ENCODE measurements at regions not wholly inside any gene's neighbourhood (a gene's known extent, or its start where the extent isn't known, plus 50 kb on each side); places are given as distances from the start of the nearest gene placed in this dataset.

DNA sequence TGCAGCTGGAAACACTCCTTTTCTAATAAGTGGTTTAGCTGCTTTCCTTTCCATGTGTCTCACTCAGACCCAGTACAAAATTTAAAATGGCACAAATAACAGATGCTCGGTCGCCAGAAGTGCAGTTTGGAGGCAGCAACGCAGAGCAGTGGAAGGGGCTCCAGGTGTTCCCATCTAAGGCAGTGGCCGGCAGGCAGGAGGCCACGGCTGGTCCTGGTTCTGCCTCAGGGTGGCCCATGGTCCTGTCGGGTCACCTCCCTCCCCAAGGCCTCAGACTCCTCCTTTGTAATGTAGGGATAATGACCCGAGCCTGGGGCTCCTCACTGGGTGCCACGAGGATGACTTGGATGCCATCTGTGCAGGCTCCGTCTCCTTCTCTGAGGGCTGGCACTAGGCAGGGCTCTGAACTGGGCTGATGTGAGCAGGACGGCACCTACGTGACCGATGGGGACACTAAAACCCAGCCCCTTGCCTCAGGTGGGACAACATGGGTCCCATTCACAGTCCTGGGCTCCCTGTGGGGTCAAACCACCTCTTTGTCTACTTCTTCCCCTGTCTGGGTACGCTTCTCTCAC lies 80.9 kb upstream of the SLC66A3 start:
- H3K27ac ChIP-seq, result no peak overlapping the region
- H3K27me3 ChIP-seq, result no peaks in the 10 kb centered on the region
- 88 to 89% (median 89%) methylated on average over 13 of the region's 13 CpGs for WGBS, 3 donors
- H3K36me3 ChIP-seq, result no peaks in the 10 kb centered on the region
- TF ChIP-seq CTCF (IDR thresholded peaks at IDR 0.05), result no peak
- no peak for TF ChIP-seq POLR2A (IDR thresholded peaks at IDR 0.05)
- TF ChIP-seq EP300 (IDR thresholded peaks at IDR 0.05), result no peak
- no peak for DNase-seq
- intact Hi-C loops (cut with DNase I), result no loop called here
- H3K9me3 ChIP-seq, result no peaks in the 10 kb centered on the region
- H3K4me3 ChIP-seq, result no peak overlapping the region
- H3K4me1 ChIP-seq (ENCODE audit: insufficient read depth), result peaks cover 3% of the 10 kb centered on the region

DNA sequence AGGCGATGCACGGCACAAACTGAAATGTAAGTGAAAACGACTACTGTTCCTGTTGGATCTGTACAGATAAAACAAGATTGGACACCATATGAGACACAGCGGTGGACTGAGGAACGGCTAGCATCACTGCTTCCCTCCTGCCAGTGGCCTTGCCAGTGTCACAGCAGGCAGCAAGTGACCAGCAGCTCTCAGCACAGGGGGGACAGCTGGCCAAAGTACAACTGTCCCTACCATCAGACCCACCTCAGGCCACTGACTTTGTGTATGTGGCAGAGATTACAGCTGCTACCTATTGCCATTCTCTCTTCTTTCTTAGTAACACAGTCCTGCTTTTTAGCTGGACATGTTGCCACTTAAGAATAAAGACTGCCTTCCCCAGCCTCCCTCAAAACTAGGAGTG lies 80.0 kb upstream of the SLC66A3 start:
- Histone ChIP-seq H3K27ac (no peak overlapping the region), H3K4me3 (no peak overlapping the region), H3K4me1 (ENCODE audit: insufficient read depth) (peaks cover 3% of the 10 kb centered on the region), H3K36me3 (no peaks in the 10 kb centered on the region), H3K9me3 (no peaks in the 10 kb centered on the region), H3K27me3 (no peaks in the 10 kb centered on the region)
- 95 to 97% (median 96%) methylated on average over 5 of the region's 5 CpGs for WGBS, 3 donors
- no peak for TF ChIP-seq EP300 (IDR thresholded peaks at IDR 0.05)
- no peak for TF ChIP-seq CTCF (IDR thresholded peaks at IDR 0.05)
- no peak for TF ChIP-seq POLR2A (IDR thresholded peaks at IDR 0.05)
- no peak for DNase-seq
- intact Hi-C loops (cut with DNase I), result no loop called here

- intact Hi-C loops (cut with DNase I), result no loop called here
- Histone ChIP-seq H3K4me1 (ENCODE audit: insufficient read depth) (peaks cover 3% of the 10 kb centered on the region), H3K4me3 (no peak overlapping the region), H3K27me3 (no peaks in the 10 kb centered on the region), H3K27ac (no peak overlapping the region), H3K9me3 (no peaks in the 10 kb centered on the region), H3K36me3 (no peaks in the 10 kb centered on the region)
- 84 to 91% (median 85%) methylated on average over 3 of the region's 3 CpGs for WGBS, 3 donors
- no peak for TF ChIP-seq POLR2A (IDR thresholded peaks at IDR 0.05)
- no peak for TF ChIP-seq EP300 (IDR thresholded peaks at IDR 0.05)
- no peak for TF ChIP-seq CTCF (IDR thresholded peaks at IDR 0.05)
- DNase-seq, result no peak
Measured at GRCh38 chr2:11077411-11077810, 77.9 kb upstream of the SLC66A3 start.

GRCh38 chr2:11079136-11079824 lies 76.0 kb upstream of the SLC66A3 start:
- Histone ChIP-seq H3K27me3 (no peaks in the 10 kb centered on the region), H3K4me3 (no peak overlapping the region), H3K9me3 (no peaks in the 10 kb centered on the region), H3K27ac (no peak overlapping the region), H3K4me1 (ENCODE audit: insufficient read depth) (no peaks in the 10 kb centered on the region), H3K36me3 (no peaks in the 10 kb centered on the region)
- intact Hi-C loops (cut with DNase I), result no loop called here
- WGBS, 3 donors, result 83 to 87% (median 85%) methylated on average over 8 of the region's 8 CpGs
- DNase-seq, result no peak
- TF ChIP-seq CTCF (IDR thresholded peaks at IDR 0.05), result no peak

Data from ovary (tissue), 7 donors.